ENCODE measurements at regions not wholly inside any gene's neighbourhood (a gene's known extent, or its start where the extent isn't known, plus 50 kb on each side); places are given as distances from the start of the nearest gene placed in this dataset.

DNA sequence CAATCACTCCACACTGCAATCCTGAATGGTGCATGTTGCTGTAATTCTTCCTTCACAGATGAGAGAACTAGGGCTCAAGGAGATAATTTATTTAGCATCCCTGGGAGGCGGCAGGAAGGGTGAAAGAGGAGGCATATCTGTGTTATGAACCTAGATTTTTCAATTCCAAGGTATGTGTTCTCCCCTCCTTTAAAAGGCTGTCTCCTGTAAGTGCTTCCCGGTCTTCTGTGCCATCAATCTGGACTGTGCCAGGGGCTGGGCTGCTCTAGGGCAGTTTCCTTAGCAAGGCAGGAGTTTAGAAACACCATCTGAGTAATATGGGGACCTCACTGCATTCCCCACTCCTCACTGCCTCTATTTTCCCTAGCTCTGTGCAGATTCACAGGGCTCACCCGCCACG, 185.0 kb downstream of the RFC3 start:
- H3K36me3 ChIP-seq (ENCODE audit: control insufficient read depth in 2 of 2, insufficient read depth in 1 of 2, low read length in 2 of 2), result no peaks in the 10 kb centered on the region
- H3K27ac ChIP-seq (ENCODE audit: extremely low read depth, low read depth, low read length), result no peak overlapping the region
- no peaks in the 10 kb centered on the region for H3K9me3 ChIP-seq (ENCODE audit: control insufficient read depth, insufficient read depth, low read depth, low read length)
- no peak overlapping the region for H3K4me3 ChIP-seq (ENCODE audit: low read depth, low read length)
- no peaks in the 10 kb centered on the region for H3K4me1 ChIP-seq (ENCODE audit: control insufficient read depth, insufficient read depth, low read length)
- TF ChIP-seq ZNF596 (tag by site-specific recombination; IDR thresholded peaks at IDR 0.05) (no peak), ZNF670 (tag by site-specific recombination; IDR thresholded peaks at IDR 0.05; ENCODE audit: low read depth) (no peak), ZNF473 (tag by site-specific recombination; IDR thresholded peaks at IDR 0.05) (no peak), SP2 (tag by site-specific recombination; IDR thresholded peaks at IDR 0.05) (no peak), IKZF3 (tag by site-specific recombination; IDR thresholded peaks at IDR 0.05) (no peak), PRDM1 (tag by site-specific recombination; IDR thresholded peaks at IDR 0.05) (no peak), ZNF621 (tag by site-specific recombination; IDR thresholded peaks at IDR 0.05) (no peak), ZBTB8A (tag by site-specific recombination; IDR thresholded peaks at IDR 0.05) (no peak), ZIC2 (tag by site-specific recombination; IDR thresholded peaks at IDR 0.05) (no peak), ZNF24 (tag by site-specific recombination; IDR thresholded peaks at IDR 0.05) (no peak), ZSCAN30 (tag by site-specific recombination; IDR thresholded peaks at IDR 0.05) (no peak), ZNF701 (tag by site-specific recombination; IDR thresholded peaks at IDR 0.05) (no peak), KLF8 (tag by site-specific recombination; IDR thresholded peaks at IDR 0.05) (no peak), YY2 (tag by site-specific recombination; IDR thresholded peaks at IDR 0.05) (no peak)
- TF ChIP-seq, protein P1, sequence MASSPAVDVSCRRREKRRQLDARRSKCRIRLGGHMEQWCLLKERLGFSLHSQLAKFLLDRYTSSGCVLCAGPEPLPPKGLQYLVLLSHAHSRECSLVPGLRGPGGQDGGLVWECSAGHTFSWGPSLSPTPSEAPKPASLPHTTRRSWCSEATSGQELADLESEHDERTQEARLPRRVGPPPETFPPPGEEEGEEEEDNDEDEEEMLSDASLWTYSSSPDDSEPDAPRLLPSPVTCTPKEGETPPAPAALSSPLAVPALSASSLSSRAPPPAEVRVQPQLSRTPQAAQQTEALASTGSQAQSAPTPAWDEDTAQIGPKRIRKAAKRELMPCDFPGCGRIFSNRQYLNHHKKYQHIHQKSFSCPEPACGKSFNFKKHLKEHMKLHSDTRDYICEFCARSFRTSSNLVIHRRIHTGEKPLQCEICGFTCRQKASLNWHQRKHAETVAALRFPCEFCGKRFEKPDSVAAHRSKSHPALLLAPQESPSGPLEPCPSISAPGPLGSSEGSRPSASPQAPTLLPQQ (tag by site-specific recombination; IDR thresholded peaks at IDR 0.05), result no peak
- TF ChIP-seq, protein P2, sequence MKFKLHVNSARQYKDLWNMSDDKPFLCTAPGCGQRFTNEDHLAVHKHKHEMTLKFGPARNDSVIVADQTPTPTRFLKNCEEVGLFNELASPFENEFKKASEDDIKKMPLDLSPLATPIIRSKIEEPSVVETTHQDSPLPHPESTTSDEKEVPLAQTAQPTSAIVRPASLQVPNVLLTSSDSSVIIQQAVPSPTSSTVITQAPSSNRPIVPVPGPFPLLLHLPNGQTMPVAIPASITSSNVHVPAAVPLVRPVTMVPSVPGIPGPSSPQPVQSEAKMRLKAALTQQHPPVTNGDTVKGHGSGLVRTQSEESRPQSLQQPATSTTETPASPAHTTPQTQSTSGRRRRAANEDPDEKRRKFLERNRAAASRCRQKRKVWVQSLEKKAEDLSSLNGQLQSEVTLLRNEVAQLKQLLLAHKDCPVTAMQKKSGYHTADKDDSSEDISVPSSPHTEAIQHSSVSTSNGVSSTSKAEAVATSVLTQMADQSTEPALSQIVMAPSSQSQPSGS (tag by site-specific recombination; IDR thresholded peaks at IDR 0.05; ENCODE audit: low read depth), result no peak
- TF ChIP-seq, protein P3, sequence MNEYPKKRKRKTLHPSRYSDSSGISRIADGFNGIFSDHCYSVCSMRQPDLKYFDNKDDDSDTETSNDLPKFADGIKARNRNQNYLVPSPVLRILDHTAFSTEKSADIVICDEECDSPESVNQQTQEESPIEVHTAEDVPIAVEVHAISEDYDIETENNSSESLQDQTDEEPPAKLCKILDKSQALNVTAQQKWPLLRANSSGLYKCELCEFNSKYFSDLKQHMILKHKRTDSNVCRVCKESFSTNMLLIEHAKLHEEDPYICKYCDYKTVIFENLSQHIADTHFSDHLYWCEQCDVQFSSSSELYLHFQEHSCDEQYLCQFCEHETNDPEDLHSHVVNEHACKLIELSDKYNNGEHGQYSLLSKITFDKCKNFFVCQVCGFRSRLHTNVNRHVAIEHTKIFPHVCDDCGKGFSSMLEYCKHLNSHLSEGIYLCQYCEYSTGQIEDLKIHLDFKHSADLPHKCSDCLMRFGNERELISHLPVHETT (tag by site-specific recombination; IDR thresholded peaks at IDR 0.05), result no peak
- TF ChIP-seq, protein P4, sequence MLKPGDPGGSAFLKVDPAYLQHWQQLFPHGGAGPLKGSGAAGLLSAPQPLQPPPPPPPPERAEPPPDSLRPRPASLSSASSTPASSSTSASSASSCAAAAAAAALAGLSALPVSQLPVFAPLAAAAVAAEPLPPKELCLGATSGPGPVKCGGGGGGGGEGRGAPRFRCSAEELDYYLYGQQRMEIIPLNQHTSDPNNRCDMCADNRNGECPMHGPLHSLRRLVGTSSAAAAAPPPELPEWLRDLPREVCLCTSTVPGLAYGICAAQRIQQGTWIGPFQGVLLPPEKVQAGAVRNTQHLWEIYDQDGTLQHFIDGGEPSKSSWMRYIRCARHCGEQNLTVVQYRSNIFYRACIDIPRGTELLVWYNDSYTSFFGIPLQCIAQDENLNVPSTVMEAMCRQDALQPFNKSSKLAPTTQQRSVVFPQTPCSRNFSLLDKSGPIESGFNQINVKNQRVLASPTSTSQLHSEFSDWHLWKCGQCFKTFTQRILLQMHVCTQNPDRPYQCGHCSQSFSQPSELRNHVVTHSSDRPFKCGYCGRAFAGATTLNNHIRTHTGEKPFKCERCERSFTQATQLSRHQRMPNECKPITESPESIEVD (tag by site-specific recombination; IDR thresholded peaks at IDR 0.05), result no peak
- ChIA-PET CTCF (no interaction called here), POLR2A (no interaction called here)

DNA sequence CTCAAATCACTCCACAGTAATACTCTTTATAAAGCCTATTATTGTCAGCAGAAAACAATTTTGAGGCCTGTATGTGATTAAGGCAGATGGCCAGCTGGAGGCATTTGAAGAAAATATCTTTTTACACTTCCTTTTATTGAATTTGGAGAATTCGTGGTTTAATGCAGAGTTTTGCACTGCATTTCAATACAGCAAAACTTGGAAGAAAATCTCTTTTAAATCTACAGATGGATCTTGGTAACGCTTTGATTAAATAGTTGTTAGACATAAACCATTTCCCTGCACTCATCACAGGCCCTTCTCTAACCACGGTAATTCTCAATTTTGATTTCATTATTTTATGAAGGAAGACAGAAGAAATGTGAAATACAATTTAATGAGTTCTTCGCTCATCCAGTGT, 185.7 kb downstream of the RFC3 start:
- ChIA-PET POLR2A (no interaction called here), CTCF (no interaction called here)
- Histone ChIP-seq H3K4me1 (ENCODE audit: control insufficient read depth, insufficient read depth, low read length) (no peaks in the 10 kb centered on the region), H3K4me3 (ENCODE audit: low read depth, low read length) (no peak overlapping the region), H3K9me3 (ENCODE audit: control insufficient read depth, insufficient read depth, low read depth, low read length) (no peaks in the 10 kb centered on the region), H3K36me3 (ENCODE audit: control insufficient read depth in 2 of 2, insufficient read depth in 1 of 2, low read length in 2 of 2) (no peaks in the 10 kb centered on the region), H3K27ac (ENCODE audit: extremely low read depth, low read depth, low read length) (no peak overlapping the region)
- TF ChIP-seq YY1 (tag by site-specific recombination; IDR thresholded peaks at IDR 0.05) (no peak), ZNF623 (tag by site-specific recombination; IDR thresholded peaks at IDR 0.05) (no peak), HOXD13 (CRISPR knock-in tag; IDR thresholded peaks at IDR 0.05; ENCODE audit: borderline replicate concordance) (no peak), ZNF837 (tag by site-specific recombination; IDR thresholded peaks at IDR 0.05) (no peak), ZNF274 (IDR thresholded peaks at IDR 0.05; ENCODE audit: low read length) (no peak), ZNF274 (tag by site-specific recombination; IDR thresholded peaks at IDR 0.05; ENCODE audit: borderline replicate concordance) (no peak), GLIS2 (tag by site-specific recombination; IDR thresholded peaks at IDR 0.05) (no peak), ZNF792 (tag by site-specific recombination; IDR thresholded peaks at IDR 0.05) (no peak)
